Ectodermal cell (in vitro differentiated cells): ENCODE measurements at regions not wholly inside any gene's neighbourhood (a gene's known extent, or its start where the extent isn't known, plus 50 kb on each side); places are given as distances from the start of the nearest gene placed in this dataset.

Source experiments
- H3K27ac ChIP-seq: 2 replicates; pipeline ENCODE4 v1.7.0; 2013; ENCODE audit warnings: mild to moderate bottlenecking, low read depth, low read length; ENCODE audit not compliant: insufficient read depth, poor library complexity, severe bottlenecking
- H3K27me3 ChIP-seq: 2 replicates; pipeline ENCODE4 v1.7.0; 2013; ENCODE audit warnings: mild to moderate bottlenecking, low read length; ENCODE audit not compliant: insufficient read depth, control insufficient read depth, poor library complexity, severe bottlenecking
- H3K36me3 ChIP-seq: one replicate; pipeline ENCODE4 v1.7.0; 2013; ENCODE audit warnings: low read length; ENCODE audit not compliant: control insufficient read depth, insufficient read depth
- H3K4me1 ChIP-seq: one replicate; pipeline ENCODE4 v1.7.0; 2013; ENCODE audit warnings: low read length; ENCODE audit not compliant: control insufficient read depth, insufficient read depth
- H3K4me3 ChIP-seq: 2 replicates; pipeline ENCODE4 v1.7.0; 2013; ENCODE audit warnings: low read depth, low read length, control low read depth; ENCODE audit not compliant: insufficient read depth
- H3K9me3 ChIP-seq: 2 replicates; pipeline ENCODE4 v1.7.0; 2013; ENCODE audit warnings: mild to moderate bottlenecking, low read length, moderate library complexity; ENCODE audit not compliant: control insufficient read depth
- WGBS, 2 experiments: methylation state at CpG; one replicate each; pipeline ENCODE4 v1.1.7; 2013; ENCODE audit warnings: missing lambda C conversion rate in 2 of 2; 5-methylcytosine and 5-hydroxymethylcytosine counted together

GRCh38 chr6:95232446-95232845 is 344.9 kb upstream of the MANEA start:
- WGBS, 2 experiments = 87 to 93% methylated on average over 4 of the region's 4 CpGs
- H3K27ac ChIP-seq = no peak overlapping the region
- peaks cover 8% of the 10 kb centered on the region for H3K4me1 ChIP-seq
- no peaks in the 10 kb centered on the region for H3K36me3 ChIP-seq
- no peak overlapping the region for H3K4me3 ChIP-seq
- H3K27me3 ChIP-seq = no peaks in the 10 kb centered on the region
- no peaks in the 10 kb centered on the region for H3K9me3 ChIP-seq

DNA sequence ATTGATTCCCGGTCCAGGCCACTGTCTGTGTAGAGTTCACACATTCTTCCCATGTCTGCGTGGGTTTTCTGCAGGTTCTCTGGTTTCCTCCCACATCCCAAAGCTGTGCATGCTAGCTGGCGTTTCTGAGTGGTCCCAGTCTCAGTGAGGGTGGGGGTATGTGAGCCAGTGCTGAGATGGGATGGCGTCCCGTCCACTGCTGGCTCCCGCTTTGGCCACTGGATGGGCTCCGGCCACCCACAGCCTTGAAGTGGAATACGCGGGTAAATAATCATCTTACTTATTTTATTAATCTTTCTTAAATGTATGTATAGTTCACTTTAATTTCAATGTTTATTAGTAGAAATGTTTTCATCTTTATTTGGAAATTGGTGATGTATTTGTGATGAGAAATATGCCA is 343.5 kb upstream of the MANEA start:
- no peak overlapping the region for H3K27ac ChIP-seq
- H3K4me1 ChIP-seq = peaks cover 4% of the 10 kb centered on the region
- no peaks in the 10 kb centered on the region for H3K36me3 ChIP-seq
- no peaks in the 10 kb centered on the region for H3K9me3 ChIP-seq
- H3K4me3 ChIP-seq = no peak overlapping the region
- WGBS, 2 experiments = 90 to 96% methylated on average over 7 of the region's 9 CpGs
- H3K27me3 ChIP-seq = no peaks in the 10 kb centered on the region

DNA sequence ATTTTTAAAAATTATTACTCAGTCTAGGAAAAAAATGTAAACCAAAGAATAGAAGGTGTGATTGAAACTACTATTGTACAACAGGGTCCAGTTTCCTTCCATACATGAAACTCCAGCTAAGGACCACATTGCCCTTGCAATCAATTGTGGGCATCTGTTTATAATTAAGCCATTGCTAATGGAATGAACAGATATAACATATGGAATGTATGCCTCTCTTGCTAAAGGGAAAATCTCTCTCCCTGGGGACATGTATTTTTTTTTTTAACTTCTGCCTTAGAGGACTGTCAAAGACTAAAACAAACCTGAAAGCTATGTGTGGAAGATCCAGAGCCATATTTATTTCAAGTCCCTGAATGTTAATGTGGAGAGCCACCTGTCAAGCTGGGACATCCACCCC is 336.8 kb upstream of the MANEA start:
- Histone ChIP-seq H3K4me3 (no peak overlapping the region), H3K4me1 (no peaks in the 10 kb centered on the region), H3K27ac (no peak overlapping the region), H3K27me3 (no peaks in the 10 kb centered on the region), H3K36me3 (no peaks in the 10 kb centered on the region), H3K9me3 (no peaks in the 10 kb centered on the region)

GRCh38 chr6:95242560-95242959 is 334.8 kb upstream of the MANEA start:
- Histone ChIP-seq H3K4me1 (no peaks in the 10 kb centered on the region), H3K36me3 (no peaks in the 10 kb centered on the region), H3K27ac (no peak overlapping the region), H3K9me3 (no peaks in the 10 kb centered on the region), H3K4me3 (no peak overlapping the region), H3K27me3 (no peaks in the 10 kb centered on the region)
- 94 to 100% methylated on average over 1 of the region's 1 CpG for WGBS, 2 experiments

GRCh38 chr6:95243053-95243452 is 334.3 kb upstream of the MANEA start:
- Histone ChIP-seq H3K4me1 (no peaks in the 10 kb centered on the region), H3K27ac (no peak overlapping the region), H3K27me3 (no peaks in the 10 kb centered on the region), H3K4me3 (no peak overlapping the region), H3K36me3 (no peaks in the 10 kb centered on the region), H3K9me3 (no peaks in the 10 kb centered on the region)

DNA sequence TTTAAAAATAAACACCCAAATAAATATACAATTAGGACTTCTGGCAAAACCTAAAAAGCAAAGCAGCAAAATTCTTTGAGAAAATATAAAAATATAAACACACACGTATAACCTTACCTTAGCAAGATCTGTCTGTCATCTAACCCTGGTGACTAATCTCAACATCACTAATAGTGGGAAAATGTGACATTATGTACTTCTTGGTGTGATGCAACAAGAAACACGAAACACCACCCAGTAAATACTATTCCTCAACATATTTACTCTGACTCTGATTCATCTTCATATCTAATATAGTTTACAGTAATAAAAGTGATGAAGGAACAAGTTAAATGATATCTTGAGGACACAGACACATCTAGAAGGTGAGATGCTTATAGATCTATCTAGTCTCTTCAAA is 332.6 kb upstream of the MANEA start:
- H3K27me3 ChIP-seq = no peaks in the 10 kb centered on the region
- no peaks in the 10 kb centered on the region for H3K9me3 ChIP-seq
- whole genome bisulfite sequencing, 2 experiments = 69% methylated on average over 2 of the region's 2 CpGs; no CpG with 5 or more reads in 1 of the 2 experiments
- no peaks in the 10 kb centered on the region for H3K36me3 ChIP-seq
- H3K4me3 ChIP-seq = no peak overlapping the region
- H3K4me1 ChIP-seq = no peaks in the 10 kb centered on the region
- no peak overlapping the region for H3K27ac ChIP-seq

- no peaks in the 10 kb centered on the region for H3K4me1 ChIP-seq
- H3K9me3 ChIP-seq = no peaks in the 10 kb centered on the region
These were observed 328.8 kb upstream of the MANEA start for GRCh38 chr6:95248499-95248898.

GRCh38 chr6:95249175-95249574 is 328.2 kb upstream of the MANEA start:
- Histone ChIP-seq H3K27me3 (no peaks in the 10 kb centered on the region), H3K36me3 (no peaks in the 10 kb centered on the region), H3K4me3 (no peak overlapping the region), H3K9me3 (no peaks in the 10 kb centered on the region), H3K4me1 (no peaks in the 10 kb centered on the region), H3K27ac (no peak overlapping the region)

More at GRCh38 chr6:95248499-95248898, 328.8 kb upstream of the MANEA start:
- WGBS, 2 experiments = 90 to 100% methylated on average over 2 to 4 of the region's 4 CpGs
- Histone ChIP-seq H3K27ac (peak overlapping the region; percentile 26), H3K36me3 (no peaks in the 10 kb centered on the region), H3K27me3 (no peaks in the 10 kb centered on the region), H3K4me3 (no peak overlapping the region)

- Histone ChIP-seq H3K4me3 (no peak overlapping the region), H3K27me3 (no peaks in the 10 kb centered on the region), H3K4me1 (no peaks in the 10 kb centered on the region), H3K36me3 (no peaks in the 10 kb centered on the region), H3K9me3 (no peaks in the 10 kb centered on the region), H3K27ac (no peak overlapping the region)
- 62% methylated on average over 2 of the region's 2 CpGs; no CpG with 5 or more reads in 1 of the 2 experiments for WGBS, 2 experiments
These were observed 327.7 kb upstream of the MANEA start for GRCh38 chr6:95249661-95250060.

GRCh38 chr6:95263840-95264239 is 313.5 kb upstream of the MANEA start:
- no peak overlapping the region for H3K4me3 ChIP-seq
- WGBS, 2 experiments = 0% methylated on average over 1 of the region's 1 CpG
- H3K27ac ChIP-seq = no peak overlapping the region
- no peaks in the 10 kb centered on the region for H3K36me3 ChIP-seq
- H3K27me3 ChIP-seq = no peaks in the 10 kb centered on the region
- H3K9me3 ChIP-seq = no peaks in the 10 kb centered on the region
- H3K4me1 ChIP-seq = no peaks in the 10 kb centered on the region

GRCh38 chr6:95266537-95267258 is 310.6 kb upstream of the MANEA start:
- Histone ChIP-seq H3K4me3 (no peak overlapping the region), H3K27ac (no peak overlapping the region), H3K36me3 (no peaks in the 10 kb centered on the region), H3K27me3 (no peaks in the 10 kb centered on the region), H3K9me3 (no peaks in the 10 kb centered on the region), H3K4me1 (no peaks in the 10 kb centered on the region)
- 88 to 94% methylated on average over 2 to 3 of the region's 4 CpGs for WGBS, 2 experiments
